Stimulated activated CD4-positive, alpha-beta T cell treated with anti-CD3 and anti-CD28 coated beads, TNF-alpha, amount 100 ng/mL, for 4 hours (primary cell): ENCODE measurements at regions not wholly inside any gene's neighbourhood (a gene's known extent, or its start where the extent isn't known, plus 50 kb on each side); places are given as distances from the start of the nearest gene placed in this dataset.

Source experiments
- DNase-seq, 3 experiments: peaks; one replicate each; pipeline ENCODE4 v3.0.0-alpha.2; 2020; ENCODE audit warnings: low read depth in 3 of 3

DNA sequence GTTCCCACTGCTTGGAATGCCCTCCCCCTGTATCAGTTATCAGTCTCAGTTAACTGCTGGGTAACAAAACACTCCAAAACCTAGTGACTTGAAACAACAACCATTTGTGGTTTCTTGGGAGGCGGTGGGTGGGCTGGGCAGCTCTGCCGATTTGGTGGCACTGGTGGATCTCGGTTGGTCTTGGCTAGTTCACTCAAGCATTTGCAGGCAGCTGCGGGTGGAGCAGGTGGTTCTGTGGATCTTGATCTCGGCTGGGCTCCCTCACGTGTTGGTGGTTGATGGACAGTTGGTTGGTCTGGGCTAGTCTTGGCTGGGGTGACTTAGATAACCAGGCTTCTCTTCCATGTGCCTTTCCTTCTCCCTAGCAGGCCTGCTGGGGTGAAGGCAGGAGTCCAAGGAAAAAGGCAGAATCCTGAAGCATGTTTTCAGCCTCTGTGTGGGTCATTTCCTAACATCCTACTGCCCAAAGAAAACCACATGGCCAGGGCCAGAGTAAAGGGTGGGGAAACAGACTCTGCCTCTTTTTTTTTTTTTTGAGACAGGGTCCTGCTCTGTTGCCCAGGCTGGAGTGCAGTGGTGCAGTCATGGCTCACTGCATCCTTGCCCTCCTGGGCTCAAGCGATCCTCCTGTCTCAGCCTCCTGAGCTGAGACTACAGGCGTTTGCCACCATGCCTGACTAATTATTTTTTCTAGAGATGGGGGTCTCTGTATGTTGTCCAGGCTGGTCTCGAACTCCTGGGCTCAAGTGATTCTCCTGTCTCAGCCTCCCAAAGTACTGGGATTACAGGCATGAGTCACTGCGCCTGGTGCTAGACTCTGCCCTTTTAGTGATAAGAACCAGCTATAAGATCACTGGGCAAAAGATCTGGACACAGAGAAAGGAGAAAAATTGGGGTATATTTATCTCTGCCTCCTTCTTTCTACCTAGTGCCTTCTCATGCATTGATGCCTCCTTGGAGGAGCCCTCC, 183.7 kb downstream of the RGS3 start:
- no peak for DNase-seq

DNA sequence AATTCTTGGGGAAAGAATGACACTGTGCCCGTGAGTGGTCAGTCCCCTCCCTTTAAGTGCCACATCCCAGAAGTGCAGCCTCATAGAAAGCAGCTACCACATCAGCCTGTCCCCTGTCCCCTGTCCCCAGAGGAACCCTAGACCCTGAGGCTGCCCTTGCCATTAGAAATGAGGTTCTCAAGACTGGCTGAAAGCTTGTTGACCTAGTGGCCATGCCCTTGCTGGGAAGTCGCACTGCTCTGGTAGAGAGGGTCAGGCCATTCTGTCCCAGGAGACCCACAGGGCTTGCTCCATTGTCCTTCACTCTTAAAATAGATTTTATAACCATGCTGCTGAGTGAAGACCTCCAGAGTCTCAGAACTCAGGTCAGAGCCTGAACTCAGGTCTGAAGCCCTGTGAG, 184.5 kb downstream of the RGS3 start:
- DNase-seq, result no peak

DNA sequence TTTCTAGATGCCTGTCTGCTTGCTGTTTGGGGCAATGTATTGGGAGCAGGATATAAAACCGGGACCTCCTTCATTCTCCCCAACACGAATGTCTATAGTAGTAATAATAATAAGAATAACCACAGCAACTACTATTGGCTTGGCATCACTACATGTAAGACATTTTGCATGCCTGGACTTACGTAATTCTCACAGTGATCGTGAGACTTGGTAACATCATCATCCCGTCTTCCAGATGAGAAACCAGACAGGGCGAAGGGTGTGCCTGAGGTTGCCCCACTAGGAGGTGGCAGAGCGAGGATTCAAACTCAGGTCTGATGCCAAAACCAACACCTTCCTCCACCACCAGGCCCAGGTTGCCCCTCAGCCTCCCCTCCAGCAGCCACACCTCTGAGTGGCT, 185.1 kb downstream of the RGS3 start:
- no peak for DNase-seq

DNA sequence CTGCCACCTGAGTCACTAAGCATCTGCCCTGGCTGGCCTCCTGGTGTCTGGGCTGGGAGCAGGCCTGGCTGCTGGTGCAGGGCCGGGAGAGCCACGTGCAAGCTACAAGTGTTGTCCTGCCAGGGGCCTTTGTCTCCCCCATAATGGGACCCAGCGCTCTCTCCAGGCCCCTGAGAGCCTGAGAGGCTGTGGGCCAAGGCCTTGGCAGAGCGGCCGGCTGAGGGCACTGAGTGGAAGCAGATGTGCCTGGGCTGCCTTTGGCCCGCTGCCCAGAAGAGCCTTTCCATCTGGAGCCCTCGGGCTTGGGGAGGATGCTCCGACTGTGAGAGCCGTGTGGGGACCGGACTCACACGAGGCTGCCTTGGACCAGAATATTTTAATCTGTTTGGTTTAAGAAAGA, 185.5 kb downstream of the RGS3 start:
- no peak for DNase-seq

DNA sequence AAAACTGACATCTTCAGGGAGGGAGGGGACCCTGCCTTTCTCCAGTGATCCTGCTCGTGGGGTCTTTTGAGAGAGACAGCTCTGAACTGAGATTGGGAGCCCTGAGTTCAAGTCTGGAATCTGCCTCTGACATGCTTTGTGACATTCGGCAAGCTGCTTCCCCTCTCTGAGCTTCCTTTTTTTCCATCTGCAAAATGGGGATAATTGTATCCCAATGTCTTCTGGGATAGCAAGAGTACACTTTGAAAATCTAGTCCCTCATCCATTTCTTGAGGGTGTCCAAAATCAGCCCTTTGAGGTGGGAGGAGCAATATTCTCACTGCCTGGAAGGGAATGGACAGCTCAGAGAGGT, 186.3 kb downstream of the RGS3 start:
- DNase-seq, result no peak

DNA sequence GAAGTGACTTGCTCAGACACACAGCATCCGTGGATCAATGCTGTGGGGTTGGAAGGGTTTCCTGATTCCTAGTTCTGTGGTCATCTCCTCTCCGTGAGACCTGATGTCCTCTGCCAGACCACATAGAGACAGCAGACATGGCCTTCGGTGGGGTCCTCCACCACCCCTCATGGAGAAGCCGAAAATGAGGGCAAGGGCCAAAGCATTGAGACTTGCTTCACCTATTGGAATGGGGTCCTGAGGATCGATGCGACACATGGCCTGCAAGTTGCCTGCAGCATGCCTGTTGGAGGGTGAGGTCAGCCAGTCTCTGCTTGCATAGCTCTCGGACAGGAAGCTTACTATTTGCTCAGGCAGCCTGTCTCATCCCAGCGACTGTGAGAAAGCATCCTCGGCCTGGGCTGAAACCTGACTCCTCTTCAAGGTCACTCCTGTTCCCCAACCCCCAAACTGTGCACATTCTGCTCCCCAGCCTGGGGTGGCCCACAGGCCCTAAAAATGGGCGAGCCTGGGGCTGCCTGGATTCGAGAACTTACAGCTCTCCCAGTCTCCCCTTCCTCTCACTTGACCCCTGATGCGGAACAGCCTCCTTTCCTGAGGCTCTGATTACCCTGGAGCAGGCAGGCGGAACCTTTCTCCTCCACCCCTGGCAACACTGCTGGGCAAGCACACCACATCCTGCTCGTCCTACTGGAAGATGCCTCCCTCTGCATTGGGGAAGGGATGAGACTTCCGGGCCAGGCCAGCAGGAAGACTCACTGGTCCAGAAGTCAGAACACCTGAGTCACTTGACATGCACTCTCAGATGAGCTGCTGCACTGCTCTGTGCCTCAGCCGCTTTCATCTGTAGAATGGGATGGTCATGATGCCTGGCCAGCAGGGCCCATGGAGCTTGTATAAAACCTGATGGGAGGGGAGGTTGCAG, 186.9 kb downstream of the RGS3 start:
- DNase-seq, result no peak

DNA sequence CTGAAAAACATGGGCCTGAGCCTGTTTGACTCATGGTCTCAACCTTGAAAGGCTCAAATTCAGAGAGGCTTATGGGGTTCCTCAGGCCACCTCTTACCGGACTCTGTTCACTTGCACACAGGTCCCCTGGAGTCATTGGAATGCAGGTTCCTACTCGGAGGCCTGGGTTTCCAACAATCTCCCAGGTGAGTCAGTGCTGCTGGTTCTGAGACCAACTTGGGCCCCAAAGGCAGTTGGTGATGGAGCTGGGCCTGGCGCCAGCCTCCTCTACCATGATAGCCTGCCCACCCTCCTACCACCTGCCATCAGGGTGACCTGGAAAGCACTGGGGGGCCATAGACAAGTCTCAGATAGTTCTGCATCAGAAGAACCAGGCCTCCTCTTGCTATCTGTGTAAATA, 188.4 kb downstream of the RGS3 start:
- no peak for DNase-seq

DNA sequence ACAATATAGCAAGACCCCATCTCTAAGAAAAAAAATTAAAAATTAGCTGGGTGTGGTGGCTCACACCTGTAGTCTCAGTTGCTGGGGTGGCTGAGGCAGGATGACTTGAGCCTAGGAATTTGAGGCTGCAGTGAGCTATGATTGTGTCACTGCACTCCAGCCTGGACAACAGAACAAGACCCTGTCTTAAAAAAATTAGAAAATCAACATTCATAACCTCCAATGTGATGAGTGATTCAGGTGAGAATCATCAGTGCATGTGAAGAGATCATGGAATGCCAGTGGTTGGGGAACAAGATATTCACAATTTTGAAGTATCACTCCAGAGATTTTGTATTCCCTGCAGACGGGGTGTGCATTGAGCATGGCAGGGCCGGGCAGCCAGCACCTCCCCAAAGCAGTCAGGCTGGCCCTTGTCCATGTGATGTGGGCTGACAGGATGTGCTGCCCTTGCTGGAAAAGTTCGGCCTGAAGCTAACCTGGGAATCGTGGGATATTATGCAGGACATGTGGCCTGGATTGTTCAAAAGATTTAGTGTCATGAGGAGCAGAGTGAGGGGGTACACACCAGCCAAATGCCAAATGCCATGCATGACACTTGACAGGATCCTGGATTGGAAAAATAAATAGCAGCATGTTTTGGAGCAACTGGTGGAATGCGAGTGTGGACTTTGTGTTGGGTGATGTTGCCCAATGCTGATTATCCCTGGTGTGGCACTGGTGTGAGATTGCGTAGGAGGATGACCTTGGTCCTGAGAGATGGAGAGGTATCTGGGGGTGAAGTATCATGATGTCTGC, 189.0 kb downstream of the RGS3 start:
- no peak for DNase-seq

DNA sequence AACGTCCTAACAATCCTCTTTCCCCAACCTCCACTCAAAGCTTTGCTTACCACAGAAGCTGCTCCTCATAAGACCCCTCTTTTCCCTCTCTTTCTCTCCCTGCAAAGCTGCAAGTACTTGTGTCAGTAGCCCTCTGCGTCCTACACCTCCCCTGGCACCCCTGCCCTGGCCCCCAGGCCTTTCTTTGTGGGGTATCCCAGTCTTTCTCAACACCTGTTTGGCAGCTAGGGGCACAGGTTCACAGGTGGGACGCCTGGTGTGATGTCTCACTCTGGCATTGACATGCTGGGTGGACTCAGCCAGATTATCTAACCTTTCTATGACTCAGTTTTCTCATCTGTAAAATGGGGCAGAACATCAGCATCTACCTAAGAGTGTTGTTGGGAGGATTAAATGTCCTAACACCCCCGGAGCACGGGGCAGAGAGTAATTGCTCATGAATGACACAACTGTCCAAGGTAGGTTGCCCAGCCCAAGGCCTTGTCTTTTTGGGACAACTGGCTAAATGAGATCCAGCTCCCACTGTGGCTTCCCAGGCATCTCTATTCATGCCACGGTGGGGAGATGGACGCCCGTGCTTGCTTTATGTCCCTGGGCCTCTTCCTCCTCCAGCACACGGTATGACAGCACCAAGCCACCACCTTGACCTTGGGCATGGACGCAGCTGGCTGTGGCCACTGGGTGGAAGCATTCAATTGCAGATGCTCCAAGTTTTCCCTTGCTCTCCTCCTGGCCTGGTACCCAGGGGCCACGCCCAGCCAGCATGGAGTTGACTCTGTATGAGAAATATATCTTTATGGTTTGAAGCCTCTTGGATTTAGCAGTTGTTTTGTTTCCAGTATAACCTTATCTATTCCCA, 190.4 kb downstream of the RGS3 start:
- no peak for DNase-seq

DNA sequence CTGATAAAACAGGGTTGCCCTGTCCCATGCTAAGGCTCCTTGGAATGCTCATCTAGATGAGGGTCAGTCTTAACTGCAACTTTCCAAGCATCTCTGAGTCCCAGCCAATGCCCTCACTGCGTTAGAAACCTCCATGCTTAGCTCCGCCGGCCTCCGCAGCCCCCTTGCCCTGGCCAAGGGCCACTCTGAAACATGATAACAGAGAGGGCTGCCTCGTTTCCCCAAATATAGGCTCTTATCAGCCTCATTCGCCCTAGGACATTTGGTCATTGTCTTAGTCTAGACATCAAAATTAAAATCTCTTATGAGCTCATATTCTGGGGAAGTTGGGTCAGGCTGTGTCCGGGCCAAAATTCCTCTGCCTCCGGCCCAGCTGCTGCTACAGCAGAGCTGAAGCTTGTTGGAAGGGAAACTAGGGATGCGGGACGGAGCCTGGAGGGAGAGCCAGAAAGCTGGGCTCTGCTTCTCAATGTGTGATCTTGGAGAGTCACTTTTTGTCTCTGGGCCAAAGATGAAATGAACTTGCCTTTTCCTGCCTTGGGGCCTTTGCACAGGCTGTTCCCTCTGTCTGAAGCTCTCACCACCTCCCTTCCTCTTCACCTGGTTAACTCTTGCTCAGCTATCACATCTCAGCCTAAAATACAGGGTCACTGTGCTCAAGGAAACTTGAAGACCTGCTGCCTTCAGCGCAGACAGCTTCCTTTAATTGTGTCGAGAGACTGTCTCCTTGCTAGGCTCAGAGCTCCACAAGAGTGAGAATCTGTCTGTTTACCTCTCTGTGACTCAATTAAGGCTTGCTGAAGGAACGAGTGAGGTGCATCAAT, 191.3 kb downstream of the RGS3 start:
- DNase-seq, result no peak

DNA sequence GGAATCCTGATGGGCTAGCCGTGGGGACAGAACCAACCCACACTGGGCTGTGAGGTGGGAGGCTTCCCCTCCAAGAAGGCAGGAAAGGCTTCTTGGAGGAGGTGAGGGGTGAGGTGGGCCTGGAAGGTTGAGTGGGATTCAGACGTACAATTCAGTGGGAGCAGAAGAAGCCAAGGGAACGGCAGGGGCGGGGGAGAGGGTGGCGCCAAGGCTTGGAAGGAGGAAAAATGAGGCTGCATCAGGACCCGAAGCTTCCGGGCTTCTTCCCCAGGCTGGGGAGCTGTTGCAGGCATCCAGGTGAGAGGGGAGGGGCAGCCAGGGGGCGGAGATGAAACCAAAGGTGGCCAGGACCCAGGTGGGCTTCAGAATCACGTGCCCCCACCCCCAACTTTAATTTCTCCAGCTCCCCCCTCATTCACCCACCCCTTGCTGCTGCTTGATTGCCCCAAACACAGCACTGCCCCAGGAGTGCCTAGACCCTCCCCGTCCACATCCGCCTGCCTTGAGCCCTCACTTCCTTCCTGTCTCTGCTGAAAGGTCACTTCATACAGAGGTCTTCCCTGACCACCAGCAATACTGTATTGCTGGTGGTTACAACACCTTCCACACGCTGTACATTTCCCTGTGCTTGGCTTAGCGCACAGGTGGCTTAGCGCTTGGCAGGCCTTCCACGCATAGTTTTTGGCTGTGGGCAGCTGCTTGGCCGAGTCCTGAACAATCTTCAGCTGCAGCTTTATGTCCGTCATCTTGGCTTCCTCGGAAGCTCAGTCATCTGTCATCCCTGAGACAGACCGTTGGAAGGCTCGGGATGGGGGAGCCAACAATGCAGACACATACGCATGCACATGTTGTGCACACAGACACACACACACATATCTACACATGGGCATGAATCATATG, 193.5 kb downstream of the RGS3 start:
- DNase-seq, result no peak

DNA sequence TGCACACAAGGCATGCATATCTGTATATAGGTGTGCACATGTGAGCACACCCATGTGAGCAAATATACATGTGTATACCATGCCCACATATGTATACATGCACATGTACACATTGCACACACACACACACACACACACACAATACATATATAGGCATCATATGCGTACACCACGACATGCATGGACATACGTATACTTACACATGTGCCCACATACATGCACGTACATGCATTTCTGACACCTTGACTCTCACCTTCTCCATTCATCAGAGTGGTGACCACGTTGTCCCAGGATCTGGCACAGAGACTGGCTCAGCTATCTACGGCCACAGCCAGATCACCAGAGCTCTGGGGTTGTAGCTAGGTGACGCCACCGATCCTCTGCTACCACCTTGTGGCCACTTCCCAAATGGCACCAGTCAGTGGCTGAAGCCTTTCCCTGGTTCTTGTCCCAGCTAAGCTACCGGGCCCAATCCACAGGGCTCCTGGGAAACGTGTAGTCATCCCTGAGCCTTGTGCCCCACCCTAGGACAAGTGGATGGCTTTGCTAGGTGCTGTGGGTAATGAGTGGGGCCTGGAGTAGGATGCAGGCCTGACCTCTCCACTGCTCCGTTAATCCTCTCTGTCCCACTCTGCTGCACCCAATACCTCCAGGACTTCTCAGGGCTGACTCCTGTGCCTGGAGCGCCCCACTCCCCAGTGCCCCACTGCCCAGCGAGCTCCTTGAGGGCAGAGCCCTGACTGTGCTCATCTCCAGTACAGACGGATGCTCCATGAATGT, 194.4 kb downstream of the RGS3 start:
- peak; percentile 58 to 69 (median 59) for DNase-seq

DNA sequence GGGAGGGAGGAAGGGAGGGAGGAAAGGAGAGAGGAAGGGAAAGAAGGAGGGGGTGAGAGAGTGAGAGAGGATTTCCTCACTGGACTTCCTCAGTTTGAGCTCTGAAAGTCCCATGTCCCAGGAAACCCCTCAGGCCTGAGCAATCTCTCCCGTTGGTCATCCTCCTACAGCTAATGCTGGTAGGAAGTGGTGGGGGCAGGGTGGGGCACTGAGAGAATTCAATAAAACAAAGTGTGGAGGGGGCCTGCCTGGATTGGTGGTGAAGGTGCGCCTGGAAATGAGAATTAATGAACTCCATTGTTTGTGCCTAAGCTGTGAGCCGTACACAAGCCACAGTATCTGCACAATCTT, 195.0 kb downstream of the RGS3 start:
- no peak for DNase-seq

DNA sequence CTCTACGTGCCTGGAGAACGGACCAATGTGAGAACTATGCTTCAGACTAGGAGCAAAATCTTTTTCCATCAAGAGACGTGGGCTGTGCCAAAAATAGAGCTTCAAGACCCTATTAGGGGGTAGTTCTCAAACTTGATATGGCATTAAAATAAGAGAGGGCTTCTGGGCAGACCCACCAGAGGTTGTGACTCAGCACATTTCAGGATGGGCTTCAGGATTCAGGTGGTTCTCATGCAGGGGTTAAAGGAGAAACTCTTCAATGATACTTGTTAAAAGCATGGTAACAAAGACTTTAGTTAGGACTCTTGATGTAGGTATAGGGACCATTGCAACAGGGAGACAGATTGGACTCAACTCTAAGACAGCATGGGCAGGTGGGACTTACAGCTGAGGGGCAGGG, 195.5 kb downstream of the RGS3 start:
- DNase-seq, result no peak

DNA sequence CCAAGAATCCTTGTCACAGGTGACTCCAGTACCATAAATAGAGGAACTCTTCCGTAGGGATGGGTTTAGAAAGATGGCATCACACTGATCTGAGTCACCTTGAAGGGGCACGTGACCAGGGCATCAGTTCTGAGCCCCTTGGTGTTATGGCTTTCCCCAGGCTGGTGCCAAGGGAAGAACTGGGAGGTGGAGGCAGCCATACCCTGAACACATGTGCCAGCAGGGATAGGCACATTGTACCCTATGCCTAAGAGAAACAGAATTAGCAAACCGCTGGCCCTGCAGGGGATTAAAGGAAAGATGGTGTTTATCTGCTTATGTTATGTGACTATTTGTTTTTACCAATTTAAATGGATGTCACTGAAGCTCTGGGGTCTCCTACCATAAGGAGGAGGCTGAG, 196.2 kb downstream of the RGS3 start:
- no peak for DNase-seq

DNA sequence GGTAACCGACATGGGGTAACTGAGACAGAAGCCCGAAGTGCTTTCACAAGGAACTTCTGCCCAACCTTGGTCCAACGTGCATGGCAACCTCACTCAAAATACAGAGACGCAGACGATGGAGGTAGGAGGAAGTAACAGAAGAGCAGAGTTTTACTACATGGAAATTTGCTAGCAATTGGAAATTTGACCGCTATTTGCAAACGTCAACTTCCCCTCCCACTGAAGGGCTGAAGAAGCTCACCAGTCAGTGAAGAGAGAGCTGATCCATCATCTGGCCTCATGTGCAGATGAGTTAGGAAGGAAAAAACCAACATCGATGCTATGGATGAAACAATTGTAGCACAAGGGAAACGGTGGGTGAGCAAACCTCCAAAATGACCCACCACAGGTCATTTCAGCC, 196.7 kb downstream of the RGS3 start:
- DNase-seq, result no peak

DNA sequence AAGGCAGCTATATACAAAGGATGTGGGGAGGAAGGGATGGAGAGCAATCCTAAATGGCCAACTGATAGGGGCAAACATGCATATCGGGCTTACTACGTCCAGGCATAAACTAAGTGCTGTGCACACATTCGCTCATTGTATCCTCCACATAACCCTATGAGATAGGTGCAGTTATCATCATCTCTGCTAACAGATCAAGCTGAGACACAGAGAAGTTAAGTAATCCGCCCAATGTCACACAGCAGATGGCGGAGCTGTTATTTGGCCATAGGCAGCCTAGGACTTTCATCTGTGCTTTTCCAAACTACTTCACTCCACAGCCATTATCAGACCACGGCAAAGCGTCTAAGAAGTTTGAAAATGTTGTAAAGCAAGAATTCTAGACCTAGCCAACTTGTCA, 197.5 kb downstream of the RGS3 start:
- no peak for DNase-seq

DNA sequence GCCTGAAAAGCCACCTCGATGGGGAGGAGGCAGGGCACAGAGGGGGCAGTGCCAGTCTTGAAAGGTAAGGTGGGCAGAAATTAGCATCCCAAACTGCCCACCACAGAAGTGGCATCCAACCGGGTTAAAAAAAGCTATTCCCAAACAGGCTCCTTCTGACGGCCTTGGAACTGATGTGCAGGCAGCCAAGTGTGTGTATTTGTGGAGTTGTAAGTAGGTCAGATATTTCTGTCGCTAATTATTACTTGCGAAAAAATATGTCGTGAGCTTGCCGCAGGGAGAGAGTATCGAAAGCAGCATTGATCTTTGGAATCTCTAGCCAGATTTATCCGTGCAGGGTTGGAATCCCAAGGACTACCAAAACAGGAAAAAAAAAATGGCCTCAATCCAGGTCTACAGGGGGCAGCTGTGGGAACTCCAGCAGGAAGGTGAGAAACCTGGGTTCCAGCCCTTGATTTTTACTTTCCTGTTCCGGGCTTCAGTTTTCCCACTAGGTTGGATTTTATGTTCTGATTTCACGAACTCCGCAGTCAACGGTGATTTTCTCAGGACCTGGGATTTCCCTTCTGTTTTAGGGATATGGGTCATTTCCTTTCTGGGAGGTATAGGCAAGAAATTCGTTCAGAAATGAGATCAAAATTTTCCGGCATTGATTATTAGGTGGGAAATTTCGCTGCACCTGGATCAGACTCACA, 200.8 kb downstream of the RGS3 start:
- DNase-seq, result no peak
